ENCODE measurements at regions not wholly inside any gene's neighbourhood (a gene's known extent, or its start where the extent isn't known, plus 50 kb on each side); places are given as distances from the start of the nearest gene placed in this dataset.

- Histone ChIP-seq H3K4me1 (ENCODE audit: control insufficient read depth, insufficient read depth, low read length) (no peaks in the 10 kb centered on the region), H3K9me3 (ENCODE audit: control insufficient read depth, low read length) (no peaks in the 10 kb centered on the region), H3K36me3 (ENCODE audit: control insufficient read depth, insufficient read depth, low read length) (no peaks in the 10 kb centered on the region), H3K27ac (ENCODE audit: low read depth, low read length) (no peak overlapping the region), H3K9ac (ENCODE audit: extremely low read depth, low read length, poor library complexity, severe bottlenecking) (no peak overlapping the region), H3K27me3 (ENCODE audit: control insufficient read depth, insufficient read depth, low read length, poor library complexity, severe bottlenecking) (no peaks in the 10 kb centered on the region), H3K4me3 (ENCODE audit: low read length) (no peak overlapping the region)
- TF ChIP-seq, protein P1, sequence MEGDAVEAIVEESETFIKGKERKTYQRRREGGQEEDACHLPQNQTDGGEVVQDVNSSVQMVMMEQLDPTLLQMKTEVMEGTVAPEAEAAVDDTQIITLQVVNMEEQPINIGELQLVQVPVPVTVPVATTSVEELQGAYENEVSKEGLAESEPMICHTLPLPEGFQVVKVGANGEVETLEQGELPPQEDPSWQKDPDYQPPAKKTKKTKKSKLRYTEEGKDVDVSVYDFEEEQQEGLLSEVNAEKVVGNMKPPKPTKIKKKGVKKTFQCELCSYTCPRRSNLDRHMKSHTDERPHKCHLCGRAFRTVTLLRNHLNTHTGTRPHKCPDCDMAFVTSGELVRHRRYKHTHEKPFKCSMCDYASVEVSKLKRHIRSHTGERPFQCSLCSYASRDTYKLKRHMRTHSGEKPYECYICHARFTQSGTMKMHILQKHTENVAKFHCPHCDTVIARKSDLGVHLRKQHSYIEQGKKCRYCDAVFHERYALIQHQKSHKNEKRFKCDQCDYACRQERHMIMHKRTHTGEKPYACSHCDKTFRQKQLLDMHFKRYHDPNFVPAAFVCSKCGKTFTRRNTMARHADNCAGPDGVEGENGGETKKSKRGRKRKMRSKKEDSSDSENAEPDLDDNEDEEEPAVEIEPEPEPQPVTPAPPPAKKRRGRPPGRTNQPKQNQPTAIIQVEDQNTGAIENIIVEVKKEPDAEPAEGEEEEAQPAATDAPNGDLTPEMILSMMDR (conservative IDR thresholded peaks at IDR 0.05), result no peak
- Mint-ChIP-seq H3K9me3 (no peaks in the 10 kb centered on the region), H3K27ac (no peak overlapping the region), H3K4me3 (no peak overlapping the region), H3K36me3 (ENCODE audit: low read depth) (no peaks in the 10 kb centered on the region), H3K27me3 (ENCODE audit: insufficient read depth) (peaks cover 2% of the 10 kb centered on the region), H3K4me1 (no peaks in the 10 kb centered on the region)
- DNase-seq, result no peak
- 87% methylated on average over 3 of the region's 4 CpGs; no CpG with 5 or more reads in 1 of the 2 experiments for WGBS, 2 experiments (ENCODE audit: insufficient coverage in 1 of 2, insufficient read length in 1 of 2)
Measured at GRCh38 chr5:57532513-57533497, 50.2 kb upstream of the ACTBL2 start.

All from endodermal cell (in vitro differentiated cells).